Effector memory CD4-positive, alpha-beta T cell (primary cell): ENCODE measurements at regions not wholly inside any gene's neighbourhood (a gene's known extent, or its start where the extent isn't known, plus 50 kb on each side); places are given as distances from the start of the nearest gene placed in this dataset.

ENCODE experiments used
- DNase-seq, 3 donors: peaks; one replicate each; pipeline ENCODE4 v3.0.0-alpha.2; 2020
- H3K27ac ChIP-seq: 2 replicates; pipeline ENCODE4 v1.7.0; 2013; ENCODE audit warnings: mild to moderate bottlenecking, low read length, moderate library complexity; ENCODE audit not compliant: insufficient read depth, poor library complexity, severe bottlenecking
- H3K27me3 ChIP-seq: replicated peaks from 2 replicates; pipeline ENCODE4 v1.7.0; 2013; ENCODE audit warnings: mild to moderate bottlenecking, low read length; ENCODE audit not compliant: insufficient read depth, control insufficient read depth, poor library complexity, severe bottlenecking
- H3K36me3 ChIP-seq: 2 replicates; pipeline ENCODE4 v1.7.0; 2013; ENCODE audit warnings: mild to moderate bottlenecking, low read length, moderate library complexity; ENCODE audit not compliant: control insufficient read depth, insufficient read depth
- H3K4me1 ChIP-seq: 2 replicates; pipeline ENCODE4 v1.7.0; 2013; ENCODE audit warnings: low read length, mild to moderate bottlenecking; ENCODE audit not compliant: control insufficient read depth, insufficient read depth, poor library complexity, severe bottlenecking
- H3K4me3 ChIP-seq: 2 replicates; pipeline ENCODE4 v1.7.0; 2013; ENCODE audit warnings: low read length, low read depth, mild to moderate bottlenecking; ENCODE audit not compliant: insufficient read depth, poor library complexity, severe bottlenecking
- H3K9me3 ChIP-seq: 2 replicates; pipeline ENCODE4 v1.7.0; 2013; ENCODE audit warnings: mild to moderate bottlenecking, low read length, moderate library complexity; ENCODE audit not compliant: control insufficient read depth

- DNase-seq, result no peak
- Histone ChIP-seq H3K27ac (no peak overlapping the region), H3K9me3 (no peaks in the 10 kb centered on the region), H3K4me1 (no peaks in the 10 kb centered on the region), H3K36me3 (no peaks in the 10 kb centered on the region), H3K27me3 (no peaks in the 10 kb centered on the region), H3K4me3 (no peak overlapping the region)
Measured at GRCh38 chr3:31408720-31409119, 124.0 kb upstream of the STT3B start.

GRCh38 chr3:31409389-31409788 is 123.3 kb upstream of the STT3B start:
- Histone ChIP-seq H3K9me3 (no peaks in the 10 kb centered on the region), H3K27ac (no peak overlapping the region), H3K4me1 (no peaks in the 10 kb centered on the region), H3K4me3 (no peak overlapping the region), H3K27me3 (no peaks in the 10 kb centered on the region), H3K36me3 (no peaks in the 10 kb centered on the region)
- no peak for DNase-seq

- Histone ChIP-seq H3K4me3 (no peak overlapping the region), H3K27me3 (no peaks in the 10 kb centered on the region), H3K36me3 (no peaks in the 10 kb centered on the region), H3K9me3 (no peaks in the 10 kb centered on the region), H3K27ac (no peak overlapping the region), H3K4me1 (no peaks in the 10 kb centered on the region)
- DNase-seq, result no peak
Measured at GRCh38 chr3:31409866-31410265, 122.9 kb upstream of the STT3B start.

GRCh38 chr3:31410411-31410810 is 122.3 kb upstream of the STT3B start:
- Histone ChIP-seq H3K9me3 (no peaks in the 10 kb centered on the region), H3K4me1 (no peaks in the 10 kb centered on the region), H3K27ac (no peak overlapping the region), H3K36me3 (no peaks in the 10 kb centered on the region), H3K27me3 (no peaks in the 10 kb centered on the region), H3K4me3 (no peak overlapping the region)
- DNase-seq, result no peak

GRCh38 chr3:31412832-31413231 is 119.9 kb upstream of the STT3B start:
- no peak for DNase-seq
- no peaks in the 10 kb centered on the region for H3K9me3 ChIP-seq
- no peak overlapping the region for H3K4me3 ChIP-seq

GRCh38 chr3:31413515-31413914 is 119.2 kb upstream of the STT3B start:
- no peak for DNase-seq
- Histone ChIP-seq H3K27ac (no peak overlapping the region), H3K9me3 (no peaks in the 10 kb centered on the region), H3K4me3 (no peak overlapping the region), H3K36me3 (no peaks in the 10 kb centered on the region), H3K27me3 (no peaks in the 10 kb centered on the region), H3K4me1 (no peaks in the 10 kb centered on the region)

More at GRCh38 chr3:31412832-31413231, 119.9 kb upstream of the STT3B start:
- H3K4me1 ChIP-seq, result no peaks in the 10 kb centered on the region
- H3K36me3 ChIP-seq, result no peaks in the 10 kb centered on the region
- no peaks in the 10 kb centered on the region for H3K27me3 ChIP-seq
- H3K27ac ChIP-seq, result no peak overlapping the region

- Histone ChIP-seq H3K27ac (no peak overlapping the region), H3K4me1 (peaks cover 4% of the 10 kb centered on the region), H3K27me3 (no peaks in the 10 kb centered on the region), H3K36me3 (no peaks in the 10 kb centered on the region), H3K4me3 (no peak overlapping the region), H3K9me3 (no peaks in the 10 kb centered on the region)
- DNase-seq, result no peak
Measured at GRCh38 chr3:31416980-31417379, 115.7 kb upstream of the STT3B start.

- H3K27me3 ChIP-seq, result no peaks in the 10 kb centered on the region
- H3K27ac ChIP-seq, result no peak overlapping the region
- no peak overlapping the region for H3K4me3 ChIP-seq
- H3K4me1 ChIP-seq, result peaks cover 4% of the 10 kb centered on the region
- DNase-seq, result no peak
- H3K9me3 ChIP-seq, result no peaks in the 10 kb centered on the region
- no peaks in the 10 kb centered on the region for H3K36me3 ChIP-seq
Measured at GRCh38 chr3:31417486-31417885, 115.2 kb upstream of the STT3B start.

- no peak overlapping the region for H3K27ac ChIP-seq
Measured at GRCh38 chr3:31420311-31420710, 112.4 kb upstream of the STT3B start.

GRCh38 chr3:31421314-31422048 is 111.2 kb upstream of the STT3B start:
- Histone ChIP-seq H3K27ac (no peak overlapping the region), H3K27me3 (no peaks in the 10 kb centered on the region), H3K36me3 (no peaks in the 10 kb centered on the region), H3K4me3 (no peak overlapping the region), H3K9me3 (no peaks in the 10 kb centered on the region), H3K4me1 (peaks cover 4% of the 10 kb centered on the region)
- DNase-seq, result no peak

More at GRCh38 chr3:31420311-31420710, 112.4 kb upstream of the STT3B start:
- Histone ChIP-seq H3K27me3 (no peaks in the 10 kb centered on the region), H3K4me1 (peaks cover 4% of the 10 kb centered on the region), H3K36me3 (no peaks in the 10 kb centered on the region), H3K4me3 (no peak overlapping the region), H3K9me3 (no peaks in the 10 kb centered on the region)
- DNase-seq, result no peak
